PC-3 (cell line): ENCODE measurements at regions not wholly inside any gene's neighbourhood (a gene's known extent, or its start where the extent isn't known, plus 50 kb on each side); places are given as distances from the start of the nearest gene placed in this dataset.

Experiments used
- ATAC-seq: fragments of 200-7000 bp; cut with Tn5 transposase; 2 replicates; pipeline ENCODE4 v1.9.1; 2020; ENCODE audit warnings: mild to moderate bottlenecking, moderate library complexity
- BruUV-seq: library from RNA; stranded (reverse); fragments of 400-500 nt; replicated peaks from 2 replicates; lab custom pipeline; 2021; lab: Mats Ljungman, UMichigan
- CTCF ChIA-PET: fragments of 300-600 bp; sonication (Branson Sonifier 250); formaldehyde crosslinking; loops from one replicate; lab custom pipeline; 2022; ENCODE audit warnings: antibody characterized with exemption; lab: Charles Lee
- POLR2A ChIA-PET: fragments of 300-600 bp; sonication (Branson Sonifier 250); formaldehyde crosslinking; loops from one replicate; lab custom pipeline; 2022; ENCODE audit warnings: antibody characterized with exemption; ENCODE audit not compliant: unreplicated experiment; lab: Charles Lee
- DNase-seq: peaks from one replicate; pipeline ENCODE4 v3.0.0-alpha.2; 2015
- H2AFZ ChIP-seq: fragments of 300-600 bp; sonication (generic); 2 replicates; pipeline ENCODE4 v1.6.0; 2016; ENCODE audit warnings: antibody characterized with exemption, low read length
- H3F3A ChIP-seq: fragments of 300-600 bp; sonication (generic); one replicate; pipeline ENCODE4 v1.6.0; 2017; ENCODE audit warnings: antibody characterized with exemption, low read length, control low read depth, mild to moderate bottlenecking; ENCODE audit not compliant: unreplicated experiment
- H3K27ac ChIP-seq: fragments of 300-600 bp; sonication (generic); 2 replicates; pipeline ENCODE4 v1.5.1; 2016; ENCODE audit warnings: mild to moderate bottlenecking, low read length
- H3K27me3 ChIP-seq: fragments of 300-600 bp; sonication (generic); 2 replicates; pipeline ENCODE4 v1.6.1; 2016; ENCODE audit warnings: low read length, mixed read lengths
- H3K36me3 ChIP-seq: fragments of 300-600 bp; sonication (generic); 2 replicates; pipeline ENCODE4 v1.6.1; 2016; ENCODE audit warnings: low read depth, mixed run types, low read length, mixed read lengths
- H3K4me1 ChIP-seq: fragments of 300-600 bp; sonication (generic); 2 replicates; pipeline ENCODE4 v1.5.1; 2016; ENCODE audit warnings: low read length; ENCODE audit not compliant: insufficient read depth
- H3K4me2 ChIP-seq: fragments of 300-600 bp; sonication (generic); 2 replicates; pipeline ENCODE4 v1.6.0; 2016; ENCODE audit warnings: low read length
- H3K4me3 ChIP-seq: fragments of 300-600 bp; sonication (generic); 2 replicates; pipeline ENCODE4 v1.5.1; 2016; ENCODE audit warnings: mild to moderate bottlenecking, low read length, mixed read lengths
- H3K79me2 ChIP-seq: fragments of 300-600 bp; sonication (generic); 2 replicates; pipeline ENCODE4 v1.6.1; 2017; ENCODE audit warnings: low read length, mixed read lengths
- H3K9ac ChIP-seq: fragments of 300-600 bp; sonication (generic); 2 replicates; pipeline ENCODE4 v1.6.0; 2016; ENCODE audit warnings: mild to moderate bottlenecking, low read length
- H3K9me2 ChIP-seq: fragments of 300-600 bp; sonication (generic); replicated peaks from 2 replicates; pipeline ENCODE4 v1.6.1; 2016; ENCODE audit warnings: mixed run types, low read length, mixed read lengths
- H3K9me3 ChIP-seq: fragments of 300-600 bp; sonication (generic); 2 replicates; pipeline ENCODE4 v1.6.1; 2016; ENCODE audit warnings: low read length, mixed read lengths
- H4K20me1 ChIP-seq: fragments of 300-600 bp; sonication (generic); 2 replicates; pipeline ENCODE4 v1.6.1; 2016; ENCODE audit warnings: low read length, mixed read lengths
- EZH2 ChIP-seq: fragments of 300-600 bp; sonication (generic); IDR thresholded peaks from one replicate; pipeline ENCODE4 v1.6.1; 2017; ENCODE audit warnings: antibody characterized with exemption, mild to moderate bottlenecking, low read length; ENCODE audit not compliant: unreplicated experiment
- EZH2phosphoT487 ChIP-seq: fragments of 300-600 bp; sonication (generic); IDR thresholded peaks from 2 replicates; pipeline ENCODE4 v1.6.1; 2018; ENCODE audit warnings: mild to moderate bottlenecking, antibody characterized with exemption, low read length, borderline replicate concordance
- intact Hi-C: fragments of 100-400 bp; cut with micrococcal nuclease; formaldehyde crosslinking; loops from 2 replicates; pipeline ENCODE4 v1.9.0; 2023
- TF ChIP-seq, protein P1 (sequence below): fragments of 300-600 bp; sonication (generic); conservative IDR thresholded peaks from 2 replicates; pipeline ENCODE4 v1.5.1; 2017; ENCODE audit warnings: antibody characterized with exemption, low read depth, mild to moderate bottlenecking, low read length

DNA sequence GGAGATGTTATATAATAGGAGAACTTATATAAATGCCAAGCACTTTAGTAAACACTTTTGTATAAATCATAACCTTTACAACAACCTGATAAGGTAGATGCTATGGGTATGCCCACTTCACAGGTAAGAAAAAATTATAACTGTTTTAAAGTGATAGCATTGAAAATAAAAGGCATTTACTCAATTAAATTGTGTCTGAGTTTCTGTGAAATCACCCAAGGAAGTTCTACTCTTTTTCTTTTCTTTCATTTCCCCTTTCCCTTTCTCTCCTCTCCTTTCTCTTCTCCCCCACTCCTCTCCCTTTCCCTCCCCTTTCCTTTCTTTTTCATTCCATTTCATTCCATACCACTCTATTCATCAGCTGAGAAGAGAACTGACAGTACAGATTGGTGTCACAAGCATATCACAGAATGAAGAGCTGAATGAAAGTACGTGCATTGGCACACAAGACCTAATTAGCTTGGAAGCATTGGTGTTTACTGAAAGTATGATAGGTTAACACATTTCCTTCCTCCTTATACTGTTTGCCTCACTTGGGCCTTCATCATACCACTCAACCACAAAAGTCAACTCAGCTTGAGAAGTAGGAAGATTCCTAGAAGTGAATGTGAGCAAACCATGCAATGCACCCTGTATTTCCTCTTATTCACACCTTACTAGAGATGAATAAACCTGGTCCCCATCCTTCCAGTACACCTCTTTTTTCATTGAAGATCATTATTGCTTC lies 117.9 kb upstream of the AGR3 start:
- H3K79me2 ChIP-seq = no peaks in the 10 kb centered on the region
- H3K9me3 ChIP-seq = no peaks in the 10 kb centered on the region
- TF ChIP-seq EZH2 = no peak
- no peak for TF ChIP-seq EZH2phosphoT487
- TF ChIP-seq, protein P1, sequence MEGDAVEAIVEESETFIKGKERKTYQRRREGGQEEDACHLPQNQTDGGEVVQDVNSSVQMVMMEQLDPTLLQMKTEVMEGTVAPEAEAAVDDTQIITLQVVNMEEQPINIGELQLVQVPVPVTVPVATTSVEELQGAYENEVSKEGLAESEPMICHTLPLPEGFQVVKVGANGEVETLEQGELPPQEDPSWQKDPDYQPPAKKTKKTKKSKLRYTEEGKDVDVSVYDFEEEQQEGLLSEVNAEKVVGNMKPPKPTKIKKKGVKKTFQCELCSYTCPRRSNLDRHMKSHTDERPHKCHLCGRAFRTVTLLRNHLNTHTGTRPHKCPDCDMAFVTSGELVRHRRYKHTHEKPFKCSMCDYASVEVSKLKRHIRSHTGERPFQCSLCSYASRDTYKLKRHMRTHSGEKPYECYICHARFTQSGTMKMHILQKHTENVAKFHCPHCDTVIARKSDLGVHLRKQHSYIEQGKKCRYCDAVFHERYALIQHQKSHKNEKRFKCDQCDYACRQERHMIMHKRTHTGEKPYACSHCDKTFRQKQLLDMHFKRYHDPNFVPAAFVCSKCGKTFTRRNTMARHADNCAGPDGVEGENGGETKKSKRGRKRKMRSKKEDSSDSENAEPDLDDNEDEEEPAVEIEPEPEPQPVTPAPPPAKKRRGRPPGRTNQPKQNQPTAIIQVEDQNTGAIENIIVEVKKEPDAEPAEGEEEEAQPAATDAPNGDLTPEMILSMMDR = no peak
- no peak for ATAC-seq
- no peaks in the 10 kb centered on the region for H4K20me1 ChIP-seq
- H3F3A ChIP-seq = no peaks in the 10 kb centered on the region
- no peak for DNase-seq
- H3K9me2 ChIP-seq = no peaks in the 10 kb centered on the region
- H2AFZ ChIP-seq = no peak overlapping the region
- no peaks in the 10 kb centered on the region for H3K36me3 ChIP-seq
- no peak overlapping the region for H3K9ac ChIP-seq
- CTCF ChIA-PET = no interaction called here
- H3K4me1 ChIP-seq = no peaks in the 10 kb centered on the region
- H3K27me3 ChIP-seq = no peaks in the 10 kb centered on the region
- no peak overlapping the region for H3K27ac ChIP-seq
- BruUV-seq = no TSS peak
- POLR2A ChIA-PET = interaction anchor here (0.6 kb wide), 1 partner anchor 40 kb away, joined by 5 read pairs; no protein-coding TSS in a partner anchor
- no peak overlapping the region for H3K4me3 ChIP-seq
- intact Hi-C loops = no loop called here
- no peak overlapping the region for H3K4me2 ChIP-seq

DNA sequence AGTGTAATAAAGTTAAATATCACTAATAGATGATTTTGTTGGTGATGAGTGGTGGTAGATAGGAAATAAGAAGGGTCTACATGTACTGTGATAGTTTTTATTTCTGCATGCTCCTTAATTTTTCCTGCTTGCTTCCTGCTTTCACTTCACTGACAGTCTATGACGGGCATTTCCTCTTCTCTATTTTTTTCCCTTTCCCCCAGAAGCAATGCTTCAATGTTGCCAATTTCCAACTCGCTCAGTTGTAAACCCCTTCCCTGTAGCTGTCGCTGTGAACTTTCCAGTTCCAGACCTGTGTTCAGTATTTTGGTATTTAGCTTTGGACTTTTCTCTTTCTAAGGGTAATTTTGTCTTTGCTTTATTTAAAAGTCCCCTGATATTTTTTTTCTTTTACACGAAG lies 123.5 kb upstream of the AGR3 start:
- no peak overlapping the region for H3K27ac ChIP-seq
- H3K36me3 ChIP-seq = no peaks in the 10 kb centered on the region
- H3F3A ChIP-seq = no peaks in the 10 kb centered on the region
- H3K4me3 ChIP-seq = no peak overlapping the region
- no TSS peak for BruUV-seq
- ChIA-PET CTCF (no interaction called here), POLR2A (no interaction called here)
- intact Hi-C loops = no loop called here
- H3K27me3 ChIP-seq = no peaks in the 10 kb centered on the region
- H3K4me1 ChIP-seq = peaks cover 22% of the 10 kb centered on the region
- H3K9ac ChIP-seq = no peak overlapping the region
- H3K4me2 ChIP-seq = no peak overlapping the region
- no peaks in the 10 kb centered on the region for H3K9me2 ChIP-seq
- no peak for ATAC-seq
- TF ChIP-seq, protein P1 = no peak
- TF ChIP-seq EZH2phosphoT487 (no peak), EZH2 (no peak)
- no peaks in the 10 kb centered on the region for H4K20me1 ChIP-seq
- H2AFZ ChIP-seq = no peak overlapping the region
- no peaks in the 10 kb centered on the region for H3K9me3 ChIP-seq
- H3K79me2 ChIP-seq = no peaks in the 10 kb centered on the region
- no peak for DNase-seq

DNA sequence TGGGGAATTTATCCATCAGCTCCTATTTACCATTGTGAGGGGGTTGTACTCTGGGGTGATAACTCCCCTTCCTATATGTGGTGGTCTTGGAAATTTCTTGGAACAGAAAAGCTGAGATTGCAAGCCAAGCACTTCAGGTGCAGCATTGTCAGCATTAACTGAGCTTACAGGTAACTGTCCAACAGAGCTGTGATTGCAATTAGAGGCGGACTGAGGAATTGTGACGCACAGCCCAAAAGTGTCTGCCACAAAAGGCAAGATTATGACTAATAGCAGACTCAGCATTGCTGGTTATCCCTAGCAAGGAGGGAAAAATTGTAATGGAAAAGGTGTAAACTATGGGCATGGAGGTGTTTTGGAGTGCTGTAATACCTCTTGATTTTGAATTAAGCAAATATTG lies 126.1 kb upstream of the AGR3 start:
- H3K4me3 ChIP-seq = no peak overlapping the region
- ChIA-PET CTCF (interaction anchor here (0.7 kb wide), 1 partner anchor 55 kb away, joined by 4 read pairs; no protein-coding TSS in a partner anchor), POLR2A (no interaction called here)
- H3K27ac ChIP-seq = no peak overlapping the region
- H3K9ac ChIP-seq = no peak overlapping the region
- no peaks in the 10 kb centered on the region for H4K20me1 ChIP-seq
- H3K36me3 ChIP-seq = no peaks in the 10 kb centered on the region
- H3K27me3 ChIP-seq = no peaks in the 10 kb centered on the region
- peak; percentile 61 for DNase-seq
- no TSS peak for BruUV-seq
- peaks cover 28% of the 10 kb centered on the region for H3K4me1 ChIP-seq
- no peaks in the 10 kb centered on the region for H3K79me2 ChIP-seq
- H3F3A ChIP-seq = no peaks in the 10 kb centered on the region
- no peak for TF ChIP-seq EZH2phosphoT487
- TF ChIP-seq EZH2 = no peak
- TF ChIP-seq, protein P1 = no peak
- ATAC-seq = peak; percentile 76
- no peak overlapping the region for H2AFZ ChIP-seq
- H3K4me2 ChIP-seq = no peak overlapping the region
- no peaks in the 10 kb centered on the region for H3K9me3 ChIP-seq
- intact Hi-C loops = no loop called here
- H3K9me2 ChIP-seq = no peaks in the 10 kb centered on the region
